PC-3 (cell line): ENCODE measurements at regions not wholly inside any gene's neighbourhood (a gene's known extent, or its start where the extent isn't known, plus 50 kb on each side); places are given as distances from the start of the nearest gene placed in this dataset.

Experiments
- CTCF ChIP-seq: fragments of 300-600 bp; sonication (generic); conservative IDR thresholded peaks from 2 replicates; pipeline ENCODE4 v1.5.1; 2017; ENCODE audit warnings: antibody characterized with exemption, low read depth, mild to moderate bottlenecking, low read length
- EZH2phosphoT487 ChIP-seq: fragments of 300-600 bp; sonication (generic); IDR thresholded peaks from 2 replicates; pipeline ENCODE4 v1.6.1; 2018; ENCODE audit warnings: mild to moderate bottlenecking, antibody characterized with exemption, low read length, borderline replicate concordance

- TF ChIP-seq CTCF (no peak), EZH2phosphoT487 (no peak)
These were observed 68.6 kb upstream of the MCHR2 start for GRCh38 chr6:100062621-100063020.
